Esophagus (tissue), 2 donors: ENCODE measurements at regions not wholly inside any gene's neighbourhood (a gene's known extent, or its start where the extent isn't known, plus 50 kb on each side); places are given as distances from the start of the nearest gene placed in this dataset.

ENCODE experiments used
- H3K27ac ChIP-seq, 2 donors: one replicate each; pipeline ENCODE4 v1.5.1; 2013; ENCODE audit warnings: low read depth in 2 of 2, mild to moderate bottlenecking in 2 of 2, inconsistent platforms in 1 of 2, low read length in 1 of 2, moderate library complexity in 1 of 2
- H3K27me3 ChIP-seq, 2 donors: one replicate each; pipeline ENCODE4 v1.6.1; 2013; ENCODE audit warnings: low read length in 2 of 2, control low read depth in 1 of 2, mild to moderate bottlenecking in 1 of 2; ENCODE audit not compliant: insufficient read depth in 2 of 2, control insufficient read depth in 1 of 2
- H3K36me3 ChIP-seq, 2 donors: one replicate each; pipeline ENCODE4 v1.6.1; 2013; ENCODE audit warnings: low read length in 1 of 2; ENCODE audit not compliant: control insufficient read depth in 2 of 2, insufficient read depth in 2 of 2
- H3K4me1 ChIP-seq, 2 donors: one replicate each; pipeline ENCODE4 v1.6.1; 2013; ENCODE audit warnings: low read length in 1 of 2; ENCODE audit not compliant: control insufficient read depth in 2 of 2, insufficient read depth in 2 of 2
- H3K4me3 ChIP-seq, 2 donors: one replicate each; pipeline ENCODE4 v1.5.1; 2013; ENCODE audit warnings: low read length in 2 of 2, mild to moderate bottlenecking in 2 of 2, low read depth in 1 of 2, moderate library complexity in 1 of 2
- H3K9me3 ChIP-seq, 2 donors: one replicate each; pipeline ENCODE4 v1.6.1; 2013; ENCODE audit warnings: mild to moderate bottlenecking in 2 of 2, low read depth in 1 of 2, low read length in 1 of 2, moderate library complexity in 1 of 2; ENCODE audit not compliant: control insufficient read depth in 2 of 2, insufficient read depth in 1 of 2
- WGBS, 2 donors: extraction: QIAGEN DNeasy Blood & Tissue Kit; methylation state at CpG; one replicate each; pipeline ENCODE4 v1.1.7; 2013; 5-methylcytosine and 5-hydroxymethylcytosine counted together
- donor health status: healthy with polysubstance abuse.
- donor health status: Bipolar disorder and iron deficiency.

DNA sequence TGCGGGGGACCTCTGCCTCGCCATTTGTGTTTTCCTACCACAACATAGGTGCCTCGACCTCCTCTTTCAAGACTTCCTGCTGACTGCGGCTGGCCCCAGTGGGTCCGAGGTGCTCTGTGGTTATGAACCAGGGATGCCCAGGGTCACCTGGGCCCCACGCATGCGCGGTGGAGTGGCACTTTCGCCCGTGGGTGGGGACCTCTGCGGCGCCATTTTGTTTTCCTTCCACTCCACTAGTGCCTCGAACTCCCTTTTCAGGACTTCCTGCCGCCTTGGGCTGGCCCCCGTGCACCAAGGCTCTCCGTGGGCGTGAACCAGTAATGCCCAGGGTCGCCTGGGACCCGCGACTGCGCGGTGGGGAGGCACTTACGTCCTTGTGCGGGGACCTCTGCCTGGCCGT, 351.6 kb downstream of the ALG10 start:
- Histone ChIP-seq H3K4me3 (no peak overlapping the region), H3K9me3 (peaks cover 60 to 87% of the 10 kb centered on the region in 2 donors), H3K36me3 (no peaks in the 10 kb centered on the region), H3K27ac (no peak overlapping the region), H3K27me3 (no peaks in the 10 kb centered on the region), H3K4me1 (no peaks in the 10 kb centered on the region)
- 69 to 73% methylated on average over 25 of the region's 25 CpGs for WGBS, 2 donors

DNA sequence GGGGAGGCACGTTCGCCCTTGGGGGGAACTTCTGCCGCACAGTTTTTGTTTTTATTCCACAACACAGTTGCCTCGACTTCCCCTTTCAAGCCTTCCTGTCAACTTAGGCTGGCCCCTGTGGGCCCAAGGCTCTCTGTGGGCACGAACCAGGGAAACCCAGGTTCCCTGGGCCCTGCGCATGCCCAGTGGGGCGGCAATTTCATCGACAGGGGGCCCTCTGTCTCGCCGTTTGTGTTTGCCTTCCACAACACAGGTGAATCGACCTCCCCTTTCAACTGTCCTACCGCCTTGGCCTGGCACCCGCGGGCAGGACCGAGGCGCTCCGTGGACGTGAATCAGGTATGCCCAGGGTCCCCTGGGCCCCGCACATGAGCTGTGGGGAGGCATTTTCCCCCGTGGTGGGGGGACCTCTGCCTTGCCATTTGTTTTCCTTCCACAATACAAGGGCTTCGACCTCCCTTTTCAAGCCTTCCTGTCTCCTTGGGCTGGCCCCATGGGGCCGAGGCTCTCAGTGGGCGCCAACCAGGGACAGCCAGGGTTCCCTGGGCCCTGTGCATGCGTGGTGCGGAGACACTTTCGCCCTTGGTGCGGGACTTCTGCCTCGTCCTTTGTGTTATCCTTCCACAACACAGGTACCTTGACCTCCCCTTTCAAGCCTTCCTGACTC, 354.0 kb downstream of the ALG10 start:
- Histone ChIP-seq H3K27me3 (no peaks in the 10 kb centered on the region), H3K4me1 (no peaks in the 10 kb centered on the region), H3K36me3 (no peaks in the 10 kb centered on the region), H3K27ac (no peak overlapping the region), H3K4me3 (no peak overlapping the region), H3K9me3 (peaks cover 49 to 88% of the 10 kb centered on the region in 2 donors)
- 73 to 74% methylated on average over 28 of the region's 28 CpGs for WGBS, 2 donors

DNA sequence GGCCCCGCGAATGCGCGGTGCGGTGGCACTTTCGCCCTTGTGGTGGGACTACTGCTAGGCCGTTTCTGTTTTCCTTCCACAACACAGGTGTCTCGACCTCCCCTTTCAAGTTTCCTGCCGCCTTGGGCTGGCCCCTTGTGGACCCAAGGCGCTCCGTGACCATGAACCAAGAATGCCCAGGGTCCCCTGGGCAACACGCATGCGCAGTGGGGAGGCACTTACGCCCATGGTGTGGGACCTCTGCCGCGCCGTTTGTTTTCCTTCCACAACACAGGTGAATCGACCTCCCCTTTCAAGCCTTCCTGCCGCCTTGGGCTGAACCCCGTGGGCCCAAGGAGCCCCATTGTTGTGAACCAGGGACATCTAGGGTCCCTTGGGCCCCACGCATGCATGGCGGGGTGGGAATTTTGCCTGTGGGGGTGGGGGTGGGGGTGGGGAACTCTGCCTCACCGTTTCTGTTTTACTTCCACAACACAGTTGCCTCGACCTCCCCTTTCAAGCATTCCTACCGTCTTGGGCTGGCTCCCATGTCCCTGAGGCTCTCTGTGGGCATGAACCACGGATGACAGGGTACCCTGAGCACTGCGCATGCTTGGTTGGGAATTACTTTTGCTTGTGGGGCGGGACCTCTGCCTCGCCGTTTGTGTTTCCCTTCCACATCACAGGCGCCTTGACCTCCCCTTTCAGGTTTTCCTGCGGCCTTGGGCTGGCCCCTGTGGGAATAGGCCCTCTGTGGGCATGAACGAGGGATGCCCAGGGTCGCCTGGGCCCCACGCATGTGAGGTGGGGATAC, 355.1 kb downstream of the ALG10 start:
- H3K4me3 ChIP-seq = no peak overlapping the region
- no peak overlapping the region for H3K27ac ChIP-seq
- 71 to 74% methylated on average over 34 to 35 of the region's 35 CpGs for WGBS, 2 donors
- H3K36me3 ChIP-seq = no peaks in the 10 kb centered on the region
- H3K9me3 ChIP-seq = peaks cover 55 to 88% of the 10 kb centered on the region in 2 donors
- no peaks in the 10 kb centered on the region for H3K4me1 ChIP-seq
- H3K27me3 ChIP-seq = no peaks in the 10 kb centered on the region

DNA sequence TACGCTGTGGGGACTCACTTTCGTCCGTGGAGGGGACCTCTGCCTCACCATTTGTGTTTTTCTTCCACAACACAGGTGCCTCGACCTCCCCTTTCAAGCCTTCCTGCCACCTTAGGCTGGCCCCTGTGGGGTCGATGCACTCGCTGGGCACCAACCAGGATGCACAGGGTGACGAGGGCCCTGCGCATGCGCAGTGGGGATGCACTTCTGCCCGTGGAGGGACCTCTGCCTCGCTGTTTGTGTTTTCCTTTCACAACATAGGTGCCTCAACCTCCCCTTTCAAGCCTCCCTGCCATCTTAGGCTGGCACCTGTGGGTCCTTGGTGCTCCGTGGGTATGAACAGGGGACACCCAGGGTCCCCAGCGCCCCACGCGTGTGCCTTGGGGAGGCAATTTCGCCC, 356.8 kb downstream of the ALG10 start:
- Histone ChIP-seq H3K27me3 (no peaks in the 10 kb centered on the region), H3K27ac (no peak overlapping the region), H3K4me3 (no peak overlapping the region), H3K4me1 (no peaks in the 10 kb centered on the region), H3K9me3 (peaks cover 57 to 89% of the 10 kb centered on the region in 2 donors), H3K36me3 (no peaks in the 10 kb centered on the region)
- 59 to 65% methylated on average over 16 of the region's 16 CpGs for WGBS, 2 donors

DNA sequence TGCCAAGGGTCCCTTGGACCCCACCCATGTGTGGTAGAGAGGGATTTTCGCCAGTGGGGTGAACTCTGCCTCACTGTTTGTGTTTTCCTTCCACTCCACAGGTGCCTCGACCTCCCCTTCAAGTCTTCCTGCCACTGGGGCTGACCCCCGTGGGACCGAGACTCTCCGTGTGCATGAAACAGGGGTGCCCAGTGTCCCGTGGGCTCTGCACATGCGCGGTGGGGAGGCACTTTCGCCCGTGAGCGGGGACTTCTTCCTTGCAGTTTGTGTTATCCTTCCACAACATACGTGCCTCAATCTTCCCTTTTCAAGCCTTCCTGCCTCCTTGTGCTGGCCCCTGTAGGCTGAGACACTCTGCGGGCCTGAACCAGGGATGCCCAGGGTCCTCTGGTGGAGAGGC, 362.4 kb downstream of the ALG10 start:
- Histone ChIP-seq H3K4me1 (no peaks in the 10 kb centered on the region), H3K9me3 (peaks cover 51 to 92% of the 10 kb centered on the region in 2 donors), H3K27ac (no peak overlapping the region), H3K36me3 (no peaks in the 10 kb centered on the region), H3K4me3 (no peak overlapping the region), H3K27me3 (no peaks in the 10 kb centered on the region)
- 70 to 80% methylated on average over 13 of the region's 13 CpGs for WGBS, 2 donors

DNA sequence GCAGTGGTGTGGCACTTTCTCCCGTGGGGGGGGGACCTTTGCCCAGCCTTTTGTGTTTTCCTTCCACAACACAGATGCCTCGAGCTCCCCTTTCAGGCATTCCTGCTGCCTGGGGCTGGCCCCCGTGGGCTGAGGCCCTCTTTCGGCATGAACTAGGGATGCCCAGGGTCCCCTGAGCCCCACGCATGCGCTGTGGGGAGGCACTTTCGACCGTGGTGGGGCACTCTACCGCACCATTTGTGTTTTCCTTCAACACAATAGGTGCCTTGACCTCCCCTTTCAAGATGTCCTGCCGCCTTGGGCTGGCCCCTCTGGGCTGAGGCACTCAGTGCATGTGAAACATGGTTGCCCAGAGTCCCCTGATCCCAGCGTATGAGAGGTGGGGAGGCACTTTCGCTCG, 363.7 kb downstream of the ALG10 start:
- Histone ChIP-seq H3K4me3 (no peak overlapping the region), H3K27me3 (no peaks in the 10 kb centered on the region), H3K4me1 (no peaks in the 10 kb centered on the region), H3K27ac (no peak overlapping the region), H3K9me3 (peaks cover 63 to 92% of the 10 kb centered on the region in 2 donors), H3K36me3 (no peaks in the 10 kb centered on the region)
- 55 to 67% methylated on average over 13 of the region's 13 CpGs for WGBS, 2 donors

DNA sequence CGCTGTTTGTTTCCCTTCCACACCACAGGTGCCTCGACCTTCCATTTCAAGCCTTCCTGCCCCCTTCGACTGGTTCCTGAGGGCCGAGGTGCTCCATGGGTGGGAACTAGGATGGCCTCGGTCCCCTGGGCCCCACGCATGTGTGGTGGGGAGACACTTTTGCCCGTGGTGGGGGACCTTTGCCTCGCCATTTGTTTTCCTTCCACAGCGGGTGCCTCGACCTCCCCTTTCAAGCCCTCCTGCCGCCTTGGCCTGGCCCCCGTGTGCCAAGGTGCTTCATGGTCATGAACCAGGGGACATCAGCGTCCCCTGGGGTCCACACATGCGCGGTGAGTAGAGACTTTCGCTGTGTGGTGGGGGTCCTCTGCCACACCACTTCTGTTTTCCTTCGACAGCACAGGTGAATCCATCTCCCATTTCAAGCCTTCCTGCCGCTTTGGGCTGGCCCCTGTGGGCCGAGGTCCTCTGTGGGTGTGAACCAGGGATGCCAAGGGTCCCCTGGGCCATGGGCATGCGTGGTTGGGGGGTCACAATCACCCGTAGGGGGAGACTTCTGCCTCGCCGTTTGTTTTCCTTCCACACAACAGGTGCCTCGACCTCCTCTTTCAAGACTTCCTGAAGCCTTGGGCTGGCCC, 364.4 kb downstream of the ALG10 start:
- Histone ChIP-seq H3K4me3 (no peak overlapping the region), H3K4me1 (no peaks in the 10 kb centered on the region), H3K27me3 (no peaks in the 10 kb centered on the region), H3K27ac (no peak overlapping the region), H3K36me3 (no peaks in the 10 kb centered on the region), H3K9me3 (peaks cover 70 to 92% of the 10 kb centered on the region in 2 donors)
- 69 to 76% methylated on average over 24 of the region's 24 CpGs for WGBS, 2 donors

DNA sequence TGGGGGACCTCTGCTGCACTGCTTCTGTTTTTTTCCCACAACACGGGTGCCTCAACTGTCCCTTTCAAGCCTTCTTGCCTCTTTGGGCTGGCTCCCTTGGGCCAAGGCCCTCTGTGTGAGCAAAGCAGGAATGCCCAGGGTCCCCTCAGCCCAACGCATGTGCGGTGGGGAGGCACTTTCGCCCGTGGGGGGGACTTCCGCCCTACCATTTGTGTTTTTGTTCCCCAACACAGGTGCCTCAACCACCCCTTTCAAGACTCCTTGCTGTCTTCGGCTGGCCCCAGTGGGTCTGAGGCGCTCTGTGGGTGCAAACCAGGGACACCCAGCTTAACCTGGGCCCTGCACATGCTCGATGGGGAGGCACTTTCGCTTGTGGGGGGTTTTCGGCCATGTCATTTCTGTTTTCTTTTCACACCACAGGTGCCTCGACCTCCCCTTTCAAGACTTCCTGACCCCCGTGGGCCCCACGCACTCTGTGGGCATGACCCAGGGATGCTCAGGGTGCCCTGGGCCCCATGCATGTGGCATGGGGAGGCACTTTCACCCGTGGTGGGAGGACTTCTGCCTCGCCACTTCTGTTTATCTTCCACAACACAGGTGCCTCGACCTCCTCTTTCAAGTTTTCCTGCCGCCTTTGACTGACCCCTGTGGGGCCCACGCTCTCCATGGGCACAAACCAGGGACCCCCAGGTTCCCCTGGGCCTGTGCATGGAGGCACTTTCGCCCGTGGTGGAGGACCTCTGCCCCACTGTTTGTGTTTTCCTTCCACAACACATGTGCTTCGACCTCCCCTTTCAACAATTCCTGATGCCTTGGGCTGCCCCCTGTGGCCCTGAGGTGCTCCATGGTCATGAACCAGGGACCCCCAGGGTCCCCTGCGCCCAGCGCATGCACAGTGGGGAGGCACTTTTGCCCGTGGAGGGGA, 365.7 kb downstream of the ALG10 start:
- Histone ChIP-seq H3K9me3 (peaks cover 73 to 95% of the 10 kb centered on the region in 2 donors), H3K27me3 (no peaks in the 10 kb centered on the region), H3K4me3 (no peak overlapping the region), H3K36me3 (no peaks in the 10 kb centered on the region), H3K4me1 (no peaks in the 10 kb centered on the region), H3K27ac (no peak overlapping the region)
- 76 to 77% methylated on average over 25 of the region's 25 CpGs for WGBS, 2 donors
